GM19438 (cell line): ENCODE measurements at regions not wholly inside any gene's neighbourhood (a gene's known extent, or its start where the extent isn't known, plus 50 kb on each side); places are given as distances from the start of the nearest gene placed in this dataset.

Source experiments
- ATAC-seq: cut with Tn5 transposase; IDR thresholded peaks from one replicate; pipeline ENCODE4 v1.9.1; 2021; ENCODE audit warnings: low read depth; ENCODE audit not compliant: unreplicated experiment

GRCh38 chr5:72030237-72030636, 77.0 kb upstream of the MAP1B start:
- ATAC-seq = no peak

GRCh38 chr5:72032788-72033187, 74.5 kb upstream of the MAP1B start:
- no peak for ATAC-seq

GRCh38 chr5:72034770-72035169, 72.5 kb upstream of the MAP1B start:
- ATAC-seq = no peak

GRCh38 chr5:72035831-72036230, 71.4 kb upstream of the MAP1B start:
- ATAC-seq = no peak

- ATAC-seq = no peak
Measured at GRCh38 chr5:72036951-72037350, 70.3 kb upstream of the MAP1B start.

GRCh38 chr5:72040513-72040912, 66.8 kb upstream of the MAP1B start:
- ATAC-seq = no peak

GRCh38 chr5:72041654-72042053, 65.6 kb upstream of the MAP1B start:
- no peak for ATAC-seq

GRCh38 chr5:72042097-72042496, 65.2 kb upstream of the MAP1B start:
- no peak for ATAC-seq

- no peak for ATAC-seq
Measured at GRCh38 chr5:72045692-72046091, 61.6 kb upstream of the MAP1B start.

- no peak for ATAC-seq
Measured at GRCh38 chr5:72046106-72046505, 61.2 kb upstream of the MAP1B start.

GRCh38 chr5:72055636-72056035, 51.6 kb upstream of the MAP1B start:
- ATAC-seq = no peak
